ENCODE measurements at regions not wholly inside any gene's neighbourhood (a gene's known extent, or its start where the extent isn't known, plus 50 kb on each side); places are given as distances from the start of the nearest gene placed in this dataset.

DNA sequence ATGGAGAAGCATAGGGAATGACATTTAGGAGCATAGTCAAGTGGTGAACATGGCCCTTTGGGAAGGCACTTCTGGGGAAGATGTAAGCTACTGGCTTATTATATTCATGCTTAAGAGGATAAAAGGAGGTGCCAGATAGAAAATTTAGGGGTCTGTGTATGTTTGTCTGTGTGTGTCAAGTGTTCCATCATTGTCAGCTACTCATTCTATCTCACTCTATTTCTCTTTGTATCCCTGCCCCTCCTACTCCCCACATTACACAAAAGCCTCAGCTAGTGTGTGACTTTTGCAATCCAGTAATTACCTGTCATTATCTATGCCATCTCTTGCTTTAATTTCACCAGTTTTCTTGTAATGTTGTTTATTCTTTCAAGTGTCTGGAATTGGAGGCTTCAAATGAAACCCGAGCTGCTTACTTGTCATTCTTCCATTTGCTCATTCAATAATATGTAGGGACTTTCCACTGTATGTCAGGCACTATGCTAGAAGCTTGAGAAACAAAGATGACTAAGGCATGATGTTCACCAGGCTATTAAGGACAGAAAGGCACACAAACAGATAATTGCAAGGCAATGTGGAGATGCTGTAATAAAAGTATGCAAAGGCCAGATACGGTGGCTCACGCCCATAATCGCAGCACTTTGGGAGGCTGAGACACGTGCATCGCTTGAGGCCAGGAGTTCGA, 229.8 kb upstream of the TEX13C start:
- no peaks in the 10 kb centered on the region for H3K79me2 ChIP-seq (ENCODE audit: low read depth)
- no peak overlapping the region for H3K27ac ChIP-seq
- no peaks in the 10 kb centered on the region for H3K9me3 Mint-ChIP-seq
- H4K20me1 ChIP-seq (ENCODE audit: low read depth), result no peaks in the 10 kb centered on the region
- H3K4me3 Mint-ChIP-seq, result no peak overlapping the region
- H2AFZ ChIP-seq (replicated peaks), result no peak overlapping the region
- no peaks in the 10 kb centered on the region for H3F3A ChIP-seq (ENCODE audit: low read depth)
- H3K4me2 ChIP-seq, result no peak overlapping the region
- no peak for TF ChIP-seq EZH2 (IDR thresholded peaks at IDR 0.05)
- no peak for TF ChIP-seq EZH2phosphoT487 (IDR thresholded peaks at IDR 0.05)
- TF ChIP-seq, protein P1, sequence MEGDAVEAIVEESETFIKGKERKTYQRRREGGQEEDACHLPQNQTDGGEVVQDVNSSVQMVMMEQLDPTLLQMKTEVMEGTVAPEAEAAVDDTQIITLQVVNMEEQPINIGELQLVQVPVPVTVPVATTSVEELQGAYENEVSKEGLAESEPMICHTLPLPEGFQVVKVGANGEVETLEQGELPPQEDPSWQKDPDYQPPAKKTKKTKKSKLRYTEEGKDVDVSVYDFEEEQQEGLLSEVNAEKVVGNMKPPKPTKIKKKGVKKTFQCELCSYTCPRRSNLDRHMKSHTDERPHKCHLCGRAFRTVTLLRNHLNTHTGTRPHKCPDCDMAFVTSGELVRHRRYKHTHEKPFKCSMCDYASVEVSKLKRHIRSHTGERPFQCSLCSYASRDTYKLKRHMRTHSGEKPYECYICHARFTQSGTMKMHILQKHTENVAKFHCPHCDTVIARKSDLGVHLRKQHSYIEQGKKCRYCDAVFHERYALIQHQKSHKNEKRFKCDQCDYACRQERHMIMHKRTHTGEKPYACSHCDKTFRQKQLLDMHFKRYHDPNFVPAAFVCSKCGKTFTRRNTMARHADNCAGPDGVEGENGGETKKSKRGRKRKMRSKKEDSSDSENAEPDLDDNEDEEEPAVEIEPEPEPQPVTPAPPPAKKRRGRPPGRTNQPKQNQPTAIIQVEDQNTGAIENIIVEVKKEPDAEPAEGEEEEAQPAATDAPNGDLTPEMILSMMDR (IDR thresholded peaks at IDR 0.05), result no peak
- H3K36me3 ChIP-seq, result no peaks in the 10 kb centered on the region
- no peaks in the 10 kb centered on the region for H3K36me3 Mint-ChIP-seq
- H3K9ac ChIP-seq, result no peak overlapping the region
- H3K4me3 ChIP-seq, result no peak overlapping the region
- no peaks in the 10 kb centered on the region for H3K4me1 Mint-ChIP-seq
- no peaks in the 10 kb centered on the region for H3K27me3 Mint-ChIP-seq (ENCODE audit: insufficient read depth, low read depth)
- no peaks in the 10 kb centered on the region for H3K27me3 ChIP-seq
- DNase-seq (ENCODE audit: low spot score), result no peak
- no peak overlapping the region for H3K27ac Mint-ChIP-seq
- H3K4me1 ChIP-seq, result no peaks in the 10 kb centered on the region
- H3K9me3 ChIP-seq (ENCODE audit: low read depth), result peaks cover 3% of the 10 kb centered on the region

DNA sequence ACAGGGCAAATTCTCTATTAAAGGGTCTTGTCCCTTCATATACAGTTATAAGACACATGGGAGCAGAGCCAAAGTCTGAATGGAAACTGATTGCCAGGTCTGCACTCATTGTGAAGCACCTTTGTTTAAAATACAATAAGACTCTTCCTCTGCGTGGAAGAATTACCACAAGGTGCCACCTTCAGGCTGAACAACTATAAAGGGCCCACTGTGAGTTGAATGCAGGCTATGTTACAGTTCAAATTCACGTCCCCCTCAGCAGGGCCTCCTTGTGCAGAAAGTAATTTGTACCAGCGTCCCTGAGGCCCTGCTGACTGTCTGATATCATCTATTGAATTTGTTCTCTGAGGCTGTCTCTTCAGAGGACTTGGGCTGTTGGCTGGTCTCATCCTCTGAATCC, 225.8 kb upstream of the TEX13C start:
- no peaks in the 10 kb centered on the region for H3K36me3 Mint-ChIP-seq
- no peaks in the 10 kb centered on the region for H3K9me3 Mint-ChIP-seq
- H3K4me1 Mint-ChIP-seq, result no peaks in the 10 kb centered on the region
- no peak overlapping the region for H3K27ac Mint-ChIP-seq
- H3K27me3 Mint-ChIP-seq (ENCODE audit: insufficient read depth, low read depth), result no peaks in the 10 kb centered on the region
- Histone ChIP-seq H2AFZ (replicated peaks) (no peak overlapping the region), H3K9me3 (ENCODE audit: low read depth) (no peaks in the 10 kb centered on the region), H3F3A (ENCODE audit: low read depth) (no peaks in the 10 kb centered on the region), H3K4me1 (peaks cover 6% of the 10 kb centered on the region), H3K4me2 (no peak overlapping the region), H4K20me1 (ENCODE audit: low read depth) (no peaks in the 10 kb centered on the region), H3K27me3 (no peaks in the 10 kb centered on the region), H3K4me3 (no peak overlapping the region), H3K27ac (no peak overlapping the region), H3K9ac (no peak overlapping the region), H3K36me3 (no peaks in the 10 kb centered on the region), H3K79me2 (ENCODE audit: low read depth) (no peaks in the 10 kb centered on the region)
- no peak overlapping the region for H3K4me3 Mint-ChIP-seq
- TF ChIP-seq EZH2phosphoT487 (IDR thresholded peaks at IDR 0.05) (no peak), EZH2 (IDR thresholded peaks at IDR 0.05) (no peak)
- TF ChIP-seq, protein P1 (IDR thresholded peaks at IDR 0.05), result no peak
- no peak for DNase-seq (ENCODE audit: low spot score)

DNA sequence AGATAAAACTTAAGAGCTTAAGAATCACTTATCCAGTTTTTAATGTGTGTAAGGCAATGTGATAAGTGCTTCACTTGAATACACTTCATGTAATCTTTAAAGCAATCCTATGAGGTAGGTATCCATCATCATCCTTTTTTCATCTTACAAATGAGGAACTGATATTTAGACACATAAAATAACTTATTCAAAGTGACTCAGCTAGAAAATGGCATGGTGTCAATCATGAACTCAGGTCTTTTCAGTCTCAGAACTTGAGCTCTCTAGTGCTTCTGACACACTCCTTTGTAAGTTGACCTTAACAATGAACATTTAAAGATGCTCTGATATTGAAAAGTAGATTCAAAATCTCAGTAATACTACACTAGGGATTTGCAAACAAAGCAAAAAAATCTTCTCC, 224.8 kb upstream of the TEX13C start:
- H4K20me1 ChIP-seq (ENCODE audit: low read depth), result no peaks in the 10 kb centered on the region
- no peak overlapping the region for H3K4me2 ChIP-seq
- H3K27ac ChIP-seq, result no peak overlapping the region
- no peak overlapping the region for H3K9ac ChIP-seq
- no peaks in the 10 kb centered on the region for H3K27me3 ChIP-seq
- H3K9me3 ChIP-seq (ENCODE audit: low read depth), result no peaks in the 10 kb centered on the region
- H3K4me3 Mint-ChIP-seq, result no peak overlapping the region
- no peaks in the 10 kb centered on the region for H3K36me3 Mint-ChIP-seq
- TF ChIP-seq, protein P1 (IDR thresholded peaks at IDR 0.05), result no peak
- TF ChIP-seq EZH2 (IDR thresholded peaks at IDR 0.05), result no peak
- no peak for TF ChIP-seq EZH2phosphoT487 (IDR thresholded peaks at IDR 0.05)
- H2AFZ ChIP-seq (replicated peaks), result no peak overlapping the region
- no peak for DNase-seq (ENCODE audit: low spot score)
- no peaks in the 10 kb centered on the region for H3K9me3 Mint-ChIP-seq
- no peaks in the 10 kb centered on the region for H3F3A ChIP-seq (ENCODE audit: low read depth)
- H3K79me2 ChIP-seq (ENCODE audit: low read depth), result no peaks in the 10 kb centered on the region
- no peak overlapping the region for H3K27ac Mint-ChIP-seq
- H3K36me3 ChIP-seq, result no peaks in the 10 kb centered on the region
- H3K27me3 Mint-ChIP-seq (ENCODE audit: insufficient read depth, low read depth), result no peaks in the 10 kb centered on the region
- H3K4me1 Mint-ChIP-seq, result no peaks in the 10 kb centered on the region
- no peak overlapping the region for H3K4me3 ChIP-seq
- peaks cover 10% of the 10 kb centered on the region for H3K4me1 ChIP-seq

Data from neural progenitor cell (in vitro differentiated cells).